Hepatocyte (in vitro differentiated cells): ENCODE measurements at regions not wholly inside any gene's neighbourhood (a gene's known extent, or its start where the extent isn't known, plus 50 kb on each side); places are given as distances from the start of the nearest gene placed in this dataset.

Experiments used
- EZH2 ChIP-seq: fragments of 200-600 bp; sonication (generic); IDR thresholded peaks from 2 replicates; pipeline ENCODE4 v1.6.1; 2016; ENCODE audit warnings: antibody characterized with exemption, mild to moderate bottlenecking, borderline replicate concordance
- EZH2phosphoT487 ChIP-seq: fragments of 200-600 bp; sonication (generic); IDR thresholded peaks from one replicate; pipeline ENCODE4 v1.6.1; 2018; ENCODE audit warnings: antibody characterized with exemption, mild to moderate bottlenecking, low read depth, moderate library complexity; ENCODE audit not compliant: unreplicated experiment, severe bottlenecking
- TF ChIP-seq, protein P1 (sequence below): fragments of 200-600 bp; sonication (generic); IDR thresholded peaks from 2 replicates; pipeline ENCODE4 v1.5.1; 2016; ENCODE audit warnings: antibody characterized with exemption, mild to moderate bottlenecking; ENCODE audit not compliant: poor library complexity

DNA sequence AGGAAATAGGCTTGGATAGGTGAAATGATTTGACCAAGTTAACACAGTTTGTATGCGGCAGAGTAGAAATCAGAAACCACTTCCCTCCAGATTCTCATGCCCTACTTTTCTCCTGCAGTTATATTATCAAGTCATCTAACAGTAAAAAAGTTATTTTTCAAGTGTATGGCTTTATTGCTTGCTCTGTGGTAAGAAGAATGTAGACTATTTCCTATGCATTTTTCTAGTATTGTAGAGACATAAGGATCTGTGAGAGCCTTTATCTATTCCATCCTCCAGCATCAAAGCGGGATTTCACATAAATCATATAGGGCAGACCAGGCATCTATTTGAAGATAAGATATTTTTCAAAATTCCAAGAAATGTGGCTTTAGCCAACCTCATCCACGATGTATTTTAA, 208.5 kb downstream of the TTLL7 start:
- TF ChIP-seq EZH2phosphoT487 (no peak), EZH2 (no peak)
- TF ChIP-seq, protein P1, sequence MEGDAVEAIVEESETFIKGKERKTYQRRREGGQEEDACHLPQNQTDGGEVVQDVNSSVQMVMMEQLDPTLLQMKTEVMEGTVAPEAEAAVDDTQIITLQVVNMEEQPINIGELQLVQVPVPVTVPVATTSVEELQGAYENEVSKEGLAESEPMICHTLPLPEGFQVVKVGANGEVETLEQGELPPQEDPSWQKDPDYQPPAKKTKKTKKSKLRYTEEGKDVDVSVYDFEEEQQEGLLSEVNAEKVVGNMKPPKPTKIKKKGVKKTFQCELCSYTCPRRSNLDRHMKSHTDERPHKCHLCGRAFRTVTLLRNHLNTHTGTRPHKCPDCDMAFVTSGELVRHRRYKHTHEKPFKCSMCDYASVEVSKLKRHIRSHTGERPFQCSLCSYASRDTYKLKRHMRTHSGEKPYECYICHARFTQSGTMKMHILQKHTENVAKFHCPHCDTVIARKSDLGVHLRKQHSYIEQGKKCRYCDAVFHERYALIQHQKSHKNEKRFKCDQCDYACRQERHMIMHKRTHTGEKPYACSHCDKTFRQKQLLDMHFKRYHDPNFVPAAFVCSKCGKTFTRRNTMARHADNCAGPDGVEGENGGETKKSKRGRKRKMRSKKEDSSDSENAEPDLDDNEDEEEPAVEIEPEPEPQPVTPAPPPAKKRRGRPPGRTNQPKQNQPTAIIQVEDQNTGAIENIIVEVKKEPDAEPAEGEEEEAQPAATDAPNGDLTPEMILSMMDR, result no peak
